DMS 273 treated with DMSO at 0.1 percent for 48 hours (cell line): ENCODE measurements at regions not wholly inside any gene's neighbourhood (a gene's known extent, or its start where the extent isn't known, plus 50 kb on each side); places are given as distances from the start of the nearest gene placed in this dataset.

Experiments
- DNase-seq: peaks from one replicate; lab custom pipeline; 2025; lab: John Stamatoyannopoulos, UW

DNA sequence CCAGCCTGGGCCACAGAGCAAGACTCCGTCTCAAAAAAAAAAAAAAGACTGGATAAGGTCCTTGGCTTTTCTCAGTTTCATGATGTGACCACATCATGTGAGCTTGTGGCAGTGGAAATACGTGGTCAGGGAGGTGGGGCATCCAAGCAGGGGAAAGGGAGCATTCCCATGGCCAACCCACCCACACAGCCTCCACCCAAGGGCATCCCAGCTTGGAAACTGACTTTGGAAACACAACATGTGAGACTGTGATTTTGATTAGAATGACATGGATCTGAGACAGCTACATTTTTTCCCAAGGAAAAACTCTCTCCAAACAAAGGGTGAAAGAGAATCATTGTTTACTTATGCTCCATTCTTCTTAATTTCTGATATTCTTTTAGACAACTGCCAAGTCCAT is 405.0 kb upstream of the ZNF507 start:
- DNase-seq = no peak

DNA sequence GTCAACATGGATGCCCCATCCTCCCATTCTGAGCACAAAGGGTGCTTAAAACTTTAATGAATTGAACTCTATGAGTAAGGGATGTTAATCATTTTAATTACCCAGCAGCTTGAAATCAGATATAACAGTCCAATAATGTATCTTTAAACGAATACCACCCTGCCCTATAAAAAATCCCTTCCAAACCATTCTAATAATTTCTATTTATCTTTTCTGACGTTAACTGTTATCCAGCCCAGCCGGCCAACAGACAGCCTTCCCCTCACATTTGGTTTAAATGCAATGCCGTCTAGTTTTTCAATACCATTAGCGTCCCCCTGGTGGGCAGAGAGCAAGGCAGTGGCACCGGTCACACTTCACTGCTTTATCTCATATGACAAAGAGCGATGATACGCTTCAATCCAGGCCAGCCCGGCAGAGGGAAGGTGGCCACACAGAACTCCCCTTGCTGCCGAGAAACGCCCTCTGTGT is 402.2 kb upstream of the ZNF507 start:
- DNase-seq = no peak

DNA sequence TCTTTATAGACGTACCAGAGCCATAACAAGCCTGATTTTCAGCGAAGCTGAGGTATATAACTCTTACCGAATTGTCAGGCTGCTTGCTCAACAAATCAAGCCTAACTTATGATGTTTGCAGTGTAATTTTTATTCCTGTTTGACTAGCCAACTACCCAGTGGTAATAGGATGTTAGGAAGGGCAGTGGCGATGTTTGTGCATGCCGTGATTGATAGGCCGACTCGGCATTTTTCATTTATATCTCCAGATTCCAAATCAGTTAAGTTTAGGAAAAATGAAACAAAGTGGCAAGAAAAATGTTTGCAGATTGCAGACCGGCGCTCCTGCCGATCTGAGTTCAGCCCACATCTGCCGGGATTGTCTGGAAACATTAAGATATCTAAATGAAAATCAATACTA is 401.6 kb upstream of the ZNF507 start:
- DNase-seq = no peak

DNA sequence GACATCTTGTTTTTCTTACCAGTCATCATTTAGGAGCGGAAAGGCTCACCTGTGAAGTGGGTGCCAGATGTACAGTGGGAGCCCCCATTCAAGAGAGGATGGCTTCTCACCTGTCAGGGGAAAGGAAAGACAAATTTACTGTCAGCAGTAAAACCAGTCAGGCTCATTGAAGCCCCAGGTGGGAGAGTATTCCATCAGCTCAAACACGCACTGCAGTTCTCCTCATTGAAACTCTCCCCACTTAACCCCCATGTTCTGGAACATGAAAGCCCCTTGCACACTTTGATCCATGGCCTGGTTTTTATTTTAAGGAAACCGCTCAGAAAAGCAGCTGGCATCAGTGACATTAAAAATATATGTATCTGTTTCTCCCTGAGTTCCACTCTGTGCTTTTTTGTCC is 401.1 kb upstream of the ZNF507 start:
- no peak for DNase-seq

GRCh38 chr19:31946491-31946890 is 398.9 kb upstream of the ZNF507 start:
- DNase-seq = no peak

DNA sequence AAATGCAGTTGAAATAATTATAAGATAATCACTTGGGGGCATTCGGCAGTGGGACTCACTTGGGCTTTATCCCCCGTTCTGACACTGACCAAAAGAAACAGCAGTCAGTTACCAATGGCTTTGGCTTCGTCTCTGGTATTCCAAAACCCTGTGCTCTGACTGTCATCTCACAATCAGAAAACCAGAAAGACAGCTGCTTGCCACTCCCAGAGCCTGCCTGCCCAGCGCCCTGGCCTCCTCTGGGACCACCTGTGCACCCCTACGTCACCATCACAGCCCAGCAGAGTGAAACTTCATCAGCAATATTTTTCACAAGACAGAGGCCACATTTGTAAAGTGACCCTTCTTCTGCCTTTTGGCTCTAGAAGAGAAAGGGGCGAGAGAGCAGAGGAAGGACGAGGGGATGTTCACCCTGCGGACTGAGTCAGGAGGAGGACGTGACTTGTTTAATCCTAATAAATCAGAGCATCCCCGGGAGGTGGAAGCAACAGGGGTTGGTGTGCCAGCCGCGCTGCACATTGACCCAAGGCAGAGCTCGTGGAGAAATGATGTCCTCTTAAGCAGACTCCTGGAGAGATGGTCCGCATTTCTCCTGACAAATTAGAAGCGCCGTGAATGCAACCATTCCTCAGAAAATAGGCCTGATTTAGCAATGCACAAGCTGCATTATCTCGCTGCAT is 397.8 kb upstream of the ZNF507 start:
- no peak for DNase-seq

DNA sequence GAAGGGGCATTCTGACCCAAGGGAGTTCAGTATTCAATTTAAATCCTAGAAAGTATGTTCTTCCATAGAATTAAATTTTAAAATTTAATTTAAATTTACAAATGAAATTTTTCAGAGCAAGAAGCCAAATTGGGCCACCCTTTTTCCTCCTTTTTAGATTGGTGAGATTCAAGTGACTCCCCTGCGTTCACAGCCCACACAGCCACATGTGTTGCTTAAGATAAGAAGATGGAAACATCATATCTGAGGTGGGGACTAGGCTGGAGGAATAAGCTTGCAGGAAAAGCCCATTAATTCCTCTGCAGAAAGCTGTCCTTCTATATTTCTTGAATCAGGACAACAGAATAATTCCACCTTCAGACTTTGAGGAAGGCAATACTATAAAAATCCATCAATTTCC is 392.7 kb upstream of the ZNF507 start:
- no peak for DNase-seq

DNA sequence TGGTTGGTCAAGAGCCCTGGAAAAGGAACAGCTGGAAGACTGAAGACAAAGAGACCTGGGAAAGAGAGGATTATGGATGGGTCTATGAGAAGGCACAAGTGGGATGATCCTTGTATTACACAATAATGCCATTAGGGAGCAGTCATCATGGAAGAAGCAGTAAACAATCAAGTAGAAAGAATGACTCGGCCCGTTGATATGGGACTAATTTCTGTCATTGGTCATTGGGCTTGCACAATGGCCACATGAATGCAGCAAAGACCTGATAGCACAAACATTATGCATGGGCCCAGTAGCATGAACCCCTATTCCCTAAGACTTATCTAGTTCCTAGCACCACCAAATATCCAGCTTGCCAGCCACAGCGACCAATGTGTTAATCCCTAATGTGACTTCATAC is 390.3 kb upstream of the ZNF507 start:
- DNase-seq = no peak

DNA sequence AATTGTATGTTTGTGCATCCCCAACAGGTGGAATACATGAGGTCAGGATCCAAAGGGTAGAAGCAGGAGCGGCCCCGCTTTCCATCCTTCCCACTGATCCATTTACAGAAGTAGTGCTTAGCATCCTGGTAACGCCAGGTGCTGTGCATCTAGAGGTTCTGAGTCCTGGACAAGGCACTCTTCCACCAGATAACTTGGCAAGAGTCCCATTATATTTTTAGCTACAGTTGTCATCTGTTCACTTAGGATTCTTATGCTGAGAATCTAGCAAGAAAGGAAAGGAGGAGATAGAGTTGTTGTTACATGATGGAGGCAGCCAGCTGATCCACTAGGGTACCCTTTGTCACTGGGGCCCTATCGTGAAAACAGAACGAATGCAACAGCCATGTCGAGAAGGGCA is 389.5 kb upstream of the ZNF507 start:
- no peak for DNase-seq

- no peak for DNase-seq
Measured at GRCh38 chr19:31956771-31957392, 388.5 kb upstream of the ZNF507 start.

DNA sequence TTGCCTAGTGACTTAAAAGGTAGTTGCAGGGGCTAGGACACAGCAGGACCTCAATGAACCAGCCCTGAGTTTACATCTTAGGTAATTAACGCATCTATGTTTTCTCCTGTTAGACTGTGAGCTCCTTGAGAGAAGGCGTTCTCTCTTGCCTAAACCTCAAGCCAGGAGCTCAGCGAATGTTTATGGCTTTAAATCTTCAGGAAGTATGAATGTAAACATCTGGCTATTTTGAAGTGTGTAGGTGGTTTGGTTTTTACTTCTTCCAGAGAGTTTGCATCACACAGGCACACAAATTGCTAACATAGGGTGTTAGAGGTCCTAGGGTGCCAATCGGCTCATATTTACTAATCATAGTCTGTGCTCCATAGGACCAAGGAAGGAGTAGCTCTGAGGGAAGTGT is 387.7 kb upstream of the ZNF507 start:
- DNase-seq = no peak

- no peak for DNase-seq
Measured at GRCh38 chr19:31959527-31960018, 385.8 kb upstream of the ZNF507 start.

GRCh38 chr19:31960474-31960873 is 384.9 kb upstream of the ZNF507 start:
- DNase-seq = no peak

DNA sequence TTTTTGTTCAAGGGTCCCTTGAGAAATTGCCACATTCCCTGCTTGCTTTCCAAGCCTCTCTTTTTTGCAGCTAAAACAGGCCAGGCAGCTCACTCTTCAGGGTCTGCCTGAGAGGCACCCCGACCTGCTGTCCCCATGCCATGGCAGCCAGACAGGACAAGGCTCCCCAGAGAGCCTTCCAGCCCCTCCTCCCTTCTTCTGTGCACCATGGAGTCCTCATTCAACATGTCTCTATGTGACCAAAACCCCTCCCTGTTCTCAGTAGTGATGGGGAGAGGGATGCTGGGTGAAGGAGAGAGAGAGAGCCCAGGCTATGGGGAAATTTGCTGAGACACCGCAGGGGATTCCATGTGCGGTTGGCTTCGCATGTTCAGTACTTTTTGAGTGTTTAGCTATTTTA is 384.2 kb upstream of the ZNF507 start:
- no peak for DNase-seq

- no peak for DNase-seq
Measured at GRCh38 chr19:31961667-31962066, 383.7 kb upstream of the ZNF507 start.

DNA sequence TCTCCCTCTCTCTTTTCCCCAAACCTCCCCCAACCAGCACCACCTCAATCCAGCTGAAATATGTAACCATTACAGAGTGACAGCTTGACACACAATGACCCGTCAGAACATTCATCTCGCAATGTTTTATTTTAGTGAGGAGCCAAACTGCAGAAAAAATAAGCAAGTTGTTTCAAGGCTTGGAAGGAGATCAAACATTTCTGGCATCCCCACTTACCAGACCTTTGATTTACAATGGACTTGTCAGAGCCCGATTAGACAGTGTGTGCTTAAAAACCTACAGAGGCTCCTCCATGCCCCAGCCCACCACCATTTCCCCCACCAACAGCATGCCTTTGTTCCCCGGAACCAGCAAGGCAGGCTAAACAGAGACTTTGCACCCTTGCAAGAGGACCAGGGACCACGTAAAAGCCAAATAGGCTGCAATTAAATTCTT is 382.8 kb upstream of the ZNF507 start:
- DNase-seq = no peak

DNA sequence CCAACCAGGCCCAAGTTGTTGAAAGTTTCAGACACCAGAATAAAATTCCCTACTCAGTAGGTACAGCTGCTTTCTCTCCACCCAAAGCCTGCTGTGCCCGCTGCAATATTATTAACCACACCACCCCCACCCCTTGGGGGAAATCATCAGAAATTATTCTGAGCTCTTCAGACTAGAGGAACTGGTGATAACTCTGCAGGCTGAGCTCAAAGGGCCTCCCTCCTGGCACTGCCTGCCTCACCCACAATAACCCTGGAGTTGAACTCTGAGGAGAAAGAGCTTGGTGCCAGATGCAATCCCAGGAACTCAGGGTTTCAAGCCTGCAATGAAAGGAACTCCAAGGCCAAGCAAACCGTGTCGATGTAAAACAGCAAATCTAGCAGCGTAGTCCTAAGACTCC is 381.7 kb upstream of the ZNF507 start:
- no peak for DNase-seq

DNA sequence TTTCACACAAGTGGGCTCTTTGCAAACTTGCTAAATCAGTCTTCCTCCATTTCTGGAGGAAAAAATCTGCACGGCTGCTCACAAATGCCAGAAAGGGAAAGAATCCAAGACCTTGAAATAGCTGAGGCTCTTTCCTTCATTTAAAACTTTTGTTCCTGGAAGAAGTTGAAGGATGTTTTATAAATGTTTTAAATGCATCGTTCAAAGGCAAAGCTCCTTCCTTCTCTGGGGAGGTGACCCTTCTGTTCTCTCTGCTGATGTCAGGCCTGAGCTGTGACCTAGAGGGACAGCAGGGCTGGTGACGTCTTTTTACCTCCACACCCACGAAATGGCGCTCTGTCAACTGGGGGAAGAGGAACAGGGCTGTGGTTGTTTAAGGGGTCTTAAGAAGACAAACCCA is 376.4 kb upstream of the ZNF507 start:
- DNase-seq = no peak

DNA sequence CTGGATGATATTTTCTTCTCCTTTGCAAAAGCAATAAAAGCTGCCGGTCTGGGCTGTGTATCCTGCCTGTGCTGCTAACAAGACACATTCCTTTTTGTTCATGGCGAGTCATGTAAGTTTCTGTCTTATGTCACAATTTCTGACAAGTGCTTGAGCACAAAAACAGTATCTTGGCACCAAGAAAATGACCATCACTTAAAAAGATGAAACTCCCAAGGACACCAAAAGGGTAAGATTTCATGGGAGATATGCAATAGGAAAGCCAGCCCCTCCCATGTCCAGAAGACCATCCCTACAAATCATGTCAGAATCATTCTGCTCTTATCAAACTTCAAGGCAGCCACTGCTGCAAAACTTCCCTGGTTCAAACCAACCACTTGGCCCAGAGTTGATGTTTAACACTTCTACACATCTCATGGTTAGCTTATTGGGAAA is 375.4 kb upstream of the ZNF507 start:
- no peak for DNase-seq

- no peak for DNase-seq
Measured at GRCh38 chr19:31974290-31974689, 371.1 kb upstream of the ZNF507 start.

GRCh38 chr19:31974941-31975340 is 370.5 kb upstream of the ZNF507 start:
- DNase-seq = no peak

- DNase-seq = no peak
Measured at GRCh38 chr19:31975461-31975860, 369.9 kb upstream of the ZNF507 start.

GRCh38 chr19:31976775-31977536 is 368.5 kb upstream of the ZNF507 start:
- DNase-seq = no peak
